T follicular helper cell (primary cell): ENCODE measurements at regions not wholly inside any gene's neighbourhood (a gene's known extent, or its start where the extent isn't known, plus 50 kb on each side); places are given as distances from the start of the nearest gene placed in this dataset.

Experiments
- DNase-seq: peaks from one replicate; pipeline ENCODE4 v3.0.0-alpha.2; 2020; ENCODE audit warnings: low read depth

GRCh38 chr3:101081999-101082398, 88.8 kb upstream of the ABI3BP start:
- DNase-seq = no peak

- no peak for DNase-seq
These were observed 88.2 kb upstream of the ABI3BP start for GRCh38 chr3:101081446-101081845.

DNA sequence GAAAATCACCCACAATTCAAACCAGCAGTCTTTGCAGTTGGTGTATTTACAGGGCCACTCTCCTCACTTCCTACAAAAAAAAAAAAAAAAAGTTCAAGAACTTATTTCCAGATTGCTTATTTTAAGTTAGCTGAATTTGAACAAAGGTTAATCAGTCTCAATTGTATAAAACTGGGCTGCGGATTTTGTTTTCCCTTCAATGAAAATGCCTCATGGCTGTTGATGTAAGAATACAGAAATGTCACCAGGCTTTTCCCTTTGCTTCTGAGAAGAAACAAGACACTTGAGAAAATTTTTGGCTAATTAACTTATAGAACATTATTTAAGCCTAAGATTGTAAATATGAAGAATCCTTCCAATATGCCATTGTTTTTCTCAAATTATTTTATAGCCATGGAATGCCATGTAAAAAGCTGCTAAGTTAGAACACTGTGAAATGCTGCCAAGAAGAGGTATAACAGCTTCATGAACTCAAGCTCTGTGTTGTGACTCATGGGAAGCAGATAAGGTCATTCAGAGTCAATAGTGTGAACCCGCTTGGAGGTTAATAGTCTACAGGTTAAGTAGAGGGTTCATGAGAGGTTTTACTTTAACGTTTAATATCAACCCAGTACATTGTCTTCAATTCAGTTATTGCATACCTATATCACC, 84.3 kb upstream of the ABI3BP start:
- DNase-seq = no peak

- no peak for DNase-seq
These were observed 81.3 kb upstream of the ABI3BP start for GRCh38 chr3:101074518-101074917.

DNA sequence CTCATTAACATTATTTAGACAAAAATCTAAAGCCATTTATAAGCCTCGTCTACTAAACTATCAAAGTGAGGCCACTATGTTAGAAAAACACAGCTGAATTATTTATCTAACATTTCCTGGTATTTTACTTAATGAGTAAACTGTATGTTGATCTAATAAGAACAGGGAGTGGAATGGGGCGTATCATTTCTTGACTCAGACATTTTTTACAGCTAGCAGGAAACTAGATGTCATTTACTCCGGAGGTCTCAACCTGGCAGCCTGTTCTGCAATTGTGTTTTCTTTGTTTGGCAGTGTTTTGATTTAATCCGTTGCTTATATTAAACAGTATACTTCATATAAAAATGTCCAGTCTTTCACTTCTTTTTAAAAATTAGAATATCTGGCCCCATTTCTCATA, 79.1 kb upstream of the ABI3BP start:
- DNase-seq = no peak

GRCh38 chr3:101070799-101071121, 77.5 kb upstream of the ABI3BP start:
- DNase-seq = no peak

GRCh38 chr3:101069901-101070798, 76.9 kb upstream of the ABI3BP start:
- peak; percentile 31 for DNase-seq

GRCh38 chr3:101068876-101069606, 75.8 kb upstream of the ABI3BP start:
- DNase-seq = no peak

GRCh38 chr3:101066711-101067129, 73.5 kb upstream of the ABI3BP start:
- no peak for DNase-seq

DNA sequence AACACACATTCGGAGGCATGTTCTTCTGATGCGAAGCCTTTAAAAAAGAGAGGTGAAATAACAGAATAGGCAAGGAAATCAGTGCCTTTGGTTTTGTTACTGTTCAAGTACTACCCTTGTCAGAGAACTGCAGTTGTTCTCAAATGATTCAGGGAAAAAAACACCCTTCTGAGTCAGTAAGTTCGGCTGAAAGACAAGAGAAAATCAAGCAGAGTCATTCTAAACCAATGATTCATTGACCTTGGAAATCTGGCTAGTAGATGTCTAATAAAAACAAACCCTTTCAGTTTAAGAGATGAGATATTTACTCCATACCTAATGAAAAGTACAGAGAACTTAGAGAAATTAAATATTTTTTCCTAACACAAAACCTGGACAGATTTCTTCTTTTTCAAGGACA, 72.7 kb upstream of the ABI3BP start:
- no peak for DNase-seq

- DNase-seq = no peak
These were observed 70.2 kb upstream of the ABI3BP start for GRCh38 chr3:101063401-101063800.

DNA sequence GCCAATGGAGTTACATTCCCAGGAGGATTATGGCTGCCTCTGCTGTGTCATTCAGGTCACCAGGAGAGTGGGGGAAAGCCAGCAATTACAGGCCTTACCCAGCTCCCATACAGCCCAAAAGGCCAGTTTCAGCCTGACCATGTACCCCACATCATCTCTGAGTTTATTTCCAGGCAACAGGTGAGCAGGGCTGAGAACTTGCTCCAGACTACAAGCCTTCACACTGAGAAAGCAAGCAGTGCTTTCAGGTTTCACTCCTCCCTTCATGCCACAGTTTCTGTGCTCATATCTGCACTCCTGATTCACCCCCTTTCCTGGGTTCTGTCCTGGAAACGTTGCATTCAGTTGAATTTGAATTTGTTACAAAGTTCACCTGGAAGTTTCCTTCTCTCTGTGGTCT, 68.1 kb upstream of the ABI3BP start:
- DNase-seq = no peak

DNA sequence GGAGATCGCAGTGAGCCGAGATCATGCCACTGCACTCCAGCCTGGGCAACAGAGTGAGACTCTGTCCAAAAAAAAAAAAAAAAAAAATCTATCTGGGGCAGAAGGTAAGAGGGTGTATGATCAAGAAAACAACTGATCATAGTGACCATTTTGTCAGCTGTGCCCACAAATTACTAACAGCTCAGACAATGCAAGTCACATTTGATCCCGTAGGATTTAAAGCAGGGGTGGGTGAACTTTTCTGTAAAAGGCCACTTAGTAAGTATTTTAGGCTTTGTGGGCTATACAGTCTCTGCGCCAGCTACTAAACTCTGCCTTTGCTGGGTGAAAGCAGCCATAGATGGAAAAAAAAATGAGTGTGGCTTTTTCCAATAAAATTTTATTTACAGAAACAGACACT, 57.6 kb upstream of the ABI3BP start:
- DNase-seq = no peak

DNA sequence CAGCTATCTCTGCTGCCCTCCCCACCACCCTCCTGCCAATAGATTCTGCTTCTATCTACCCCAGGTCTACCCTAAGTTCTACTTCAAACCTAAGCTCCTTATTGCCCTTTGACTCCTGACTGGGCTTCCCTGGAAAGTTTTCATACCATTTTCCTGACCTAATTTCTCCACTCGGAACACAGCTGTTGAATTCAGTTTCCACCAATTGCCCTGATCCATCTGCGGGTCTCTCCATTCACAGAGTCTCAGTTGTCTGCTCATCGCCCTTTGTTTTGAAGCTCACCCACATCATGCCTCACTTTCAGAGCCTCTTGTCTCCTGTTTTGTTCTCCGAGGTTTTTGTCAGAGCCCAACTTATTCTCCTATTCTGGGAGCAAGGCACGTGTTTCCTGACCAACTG, 56.8 kb upstream of the ABI3BP start:
- DNase-seq = no peak

DNA sequence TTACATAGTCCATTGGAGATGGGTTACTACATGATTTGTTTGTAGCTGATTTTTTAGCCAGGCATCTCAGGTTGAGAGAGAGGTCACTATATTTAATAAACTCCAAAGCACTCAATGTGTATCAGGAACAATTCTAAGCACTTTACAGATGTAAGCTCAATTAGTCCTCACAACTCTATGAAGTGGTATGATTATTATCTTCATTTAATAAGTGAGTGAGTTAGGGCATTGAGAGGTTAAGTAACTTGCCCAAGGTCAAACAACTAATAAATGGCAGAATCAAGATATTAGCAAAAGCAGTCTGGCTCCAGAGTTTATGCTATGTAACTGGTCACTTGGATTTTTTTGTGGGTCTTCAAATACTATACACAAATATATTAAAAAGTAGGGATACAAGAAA, 56.3 kb upstream of the ABI3BP start:
- no peak for DNase-seq

- DNase-seq = no peak
These were observed 50.5 kb upstream of the ABI3BP start for GRCh38 chr3:101043687-101044078.

- no peak for DNase-seq
These were observed 49.9 kb upstream of the ABI3BP start for GRCh38 chr3:101042996-101043686.
